HepG2 (cell line): ENCODE measurements at regions not wholly inside any gene's neighbourhood (a gene's known extent, or its start where the extent isn't known, plus 50 kb on each side); places are given as distances from the start of the nearest gene placed in this dataset.

Experiments used
- ATAC-seq: fragments of 200-7000 bp; cut with Tn5 transposase; 3 replicates; pipeline ENCODE4 v1.9.1; 2020; ENCODE audit warnings: mild to moderate bottlenecking, moderate library complexity
- BruUV-seq: library from RNA; stranded (reverse); fragments of 400-500 nt; replicated peaks from 2 replicates; lab custom pipeline; 2021; lab: Mats Ljungman, UMichigan
- CTCF ChIA-PET: fragments of 300-600 bp; formaldehyde crosslinking; extraction: SDS; loops from one replicate; lab custom pipeline; 2021; ENCODE audit warnings: low total read pairs, inconsistent platforms, low intra/inter-chr PET ratio; lab: Yijun Ruan, JAX
- POLR2A ChIA-PET: fragments of 350-600 bp; sonication (Branson Sonifier 250); formaldehyde crosslinking; loops from one replicate; lab custom pipeline; 2020; ENCODE audit warnings: antibody characterized with exemption, inconsistent platforms; lab: Yijun Ruan, JAX
- DNase-seq: peaks from one replicate; pipeline ENCODE4 v3.0.0-alpha.2; 2015; ENCODE audit warnings: low spot score
- FAIRE-seq: peaks from 3 replicates; lab custom pipeline; 2011; peaks lifted over from hg19 to GRCh38; lab: Jason Lieb, UNC
- H2AFZ ChIP-seq: one replicate; pipeline ENCODE4 v1.6.1; 2011; ENCODE audit warnings: low read length, inconsistent platforms
- H3K27ac ChIP-seq: fragments of 300-600 bp; 3 replicates; pipeline ENCODE4 v1.8.0; 2011; ENCODE audit warnings: mixed run types, mild to moderate bottlenecking, mixed read lengths, low read length, inconsistent platforms; ENCODE audit not compliant: insufficient read depth; ENCODE audit errors: extremely low read length
- H3K27me3 ChIP-seq, 2 experiments: fragments of 200-600 bp in 1 of 2; 2 replicates in 1 of 2; 3 replicates in 1 of 2; pipeline versions ENCODE4 v1.6.0 to v1.8.0; 2011; ENCODE audit warnings: low read length in 2 of 2, mild to moderate bottlenecking in 2 of 2, moderate library complexity in 2 of 2, inconsistent platforms in 1 of 2; ENCODE audit not compliant: insufficient read depth in 2 of 2, control insufficient read depth in 1 of 2
- H3K36me3 ChIP-seq, 2 experiments: fragments of 200-600 bp in 1 of 2; replicated peaks in 1 of 2; 2 replicates in 1 of 2; 3 replicates in 1 of 2; pipeline versions ENCODE4 v1.5.1 to v1.8.0; 2011; ENCODE audit warnings: low read length in 2 of 2, inconsistent platforms in 1 of 2; ENCODE audit not compliant: insufficient read depth in 2 of 2, control insufficient read depth in 1 of 2
- H3K4me1 ChIP-seq: 2 replicates; pipeline ENCODE4 v1.5.1; 2012; ENCODE audit warnings: low read length, inconsistent platforms; ENCODE audit not compliant: insufficient read depth
- H3K4me2 ChIP-seq: 2 replicates; pipeline ENCODE4 v1.6.0; 2011; ENCODE audit warnings: low read depth, low read length, inconsistent platforms
- H3K4me3 ChIP-seq, 3 experiments: fragments of 200-600 bp in 1 of 3; sonication (generic), shearing (Covaris generic) in 1 of 3; replicated peaks in 1 of 3; 2 replicates each; pipeline ENCODE4 v1.5.1; 2011 to 2016; ENCODE audit warnings: low read length in 3 of 3, inconsistent platforms in 2 of 3, low read depth in 2 of 3, mild to moderate bottlenecking in 2 of 3, control low read depth in 1 of 3, mixed read lengths in 1 of 3; ENCODE audit not compliant: insufficient read depth in 1 of 3
- H3K79me2 ChIP-seq: one replicate; pipeline ENCODE4 v1.6.1; 2011; ENCODE audit warnings: low read length, inconsistent platforms; ENCODE audit not compliant: insufficient read depth
- H3K9ac ChIP-seq: 2 replicates; pipeline ENCODE4 v1.6.0; 2011; ENCODE audit warnings: mild to moderate bottlenecking, low read depth, low read length, inconsistent platforms; ENCODE audit not compliant: insufficient read depth
- H3K9me3 ChIP-seq: 2 replicates; pipeline ENCODE4 v1.5.1; 2012; ENCODE audit warnings: mild to moderate bottlenecking, low read length
- H4K20me1 ChIP-seq: 2 replicates; pipeline ENCODE4 v1.6.0; 2011; ENCODE audit warnings: inconsistent platforms, mild to moderate bottlenecking, low read length, moderate library complexity; ENCODE audit not compliant: insufficient read depth
- AFF4 ChIP-seq: sonication (generic); formaldehyde crosslinking; IDR thresholded peaks from 2 replicates; pipeline ENCODE4 v1.4.0; 2020; ENCODE audit warnings: missing genetic modification reagents
- BRD4 ChIP-seq: sonication (generic); formaldehyde crosslinking; IDR thresholded peaks from 2 replicates; pipeline ENCODE4 v1.4.0; 2020; ENCODE audit warnings: missing genetic modification reagents
- HOXA7 ChIP-seq: sonication (generic); formaldehyde crosslinking; IDR thresholded peaks from 2 replicates; pipeline ENCODE4 v1.8.1; 2022; ENCODE audit warnings: mild to moderate bottlenecking, missing genetic modification reagents, moderate library complexity
- MTF1 ChIP-seq: sonication (generic); formaldehyde crosslinking; IDR thresholded peaks from 2 replicates; pipeline ENCODE4 v1.5.0; 2020; ENCODE audit warnings: missing genetic modification reagents
- MXI1 ChIP-seq: IDR thresholded peaks from 3 replicates; pipeline ENCODE4 v1.6.1; 2012; ENCODE audit warnings: low read depth, low read length, inconsistent platforms, borderline replicate concordance
- RAD51 ChIP-seq: fragments of 450-650 bp; IDR thresholded peaks from 2 replicates; pipeline ENCODE4 v1.6.1; 2016; ENCODE audit warnings: borderline replicate concordance
- SIX4 ChIP-seq: sonication (generic); formaldehyde crosslinking; IDR thresholded peaks from 2 replicates; pipeline ENCODE4 v1.4.0; 2020; ENCODE audit warnings: missing genetic modification reagents
- TCF12 ChIP-seq, 2 experiments: fragments of 450-650 bp in 1 of 2; sonication (generic) in 1 of 2; formaldehyde crosslinking in 1 of 2; IDR thresholded peaks; 2 replicates each; pipeline versions ENCODE4 v1.6.1 to v1.8.0; 2017 to 2022; ENCODE audit warnings: antibody characterized with exemption in 1 of 2, mild to moderate bottlenecking in 1 of 2, missing genetic modification reagents in 1 of 2, moderate library complexity in 1 of 2
- TFE3 ChIP-seq: IDR thresholded peaks from 2 replicates; pipeline ENCODE4 v1.6.1; 2016
- TP53 ChIP-seq: sonication (generic); formaldehyde crosslinking; conservative IDR thresholded peaks from 2 replicates; pipeline ENCODE4 v1.4.0; 2020; ENCODE audit warnings: missing genetic modification reagents
- YY1 ChIP-seq: IDR thresholded peaks from 2 replicates; pipeline ENCODE4 v1.6.1; 2011; ENCODE audit warnings: low read length, low read depth, moderate library complexity, mild to moderate bottlenecking; ENCODE audit not compliant: insufficient read depth, insufficient replicate concordance
- ZNF382 ChIP-seq: sonication (generic); formaldehyde crosslinking; IDR thresholded peaks from 2 replicates; pipeline ENCODE4 v1.5.0; 2020; ENCODE audit warnings: missing genetic modification reagents, mild to moderate bottlenecking, borderline replicate concordance
- ZNF574 ChIP-seq: sonication (generic); formaldehyde crosslinking; IDR thresholded peaks from 2 replicates; pipeline ENCODE4 v1.4.0; 2020; ENCODE audit warnings: missing genetic modification reagents
- ZNF770 ChIP-seq: sonication (generic); formaldehyde crosslinking; IDR thresholded peaks from 2 replicates; pipeline ENCODE4 v1.5.0; 2020; ENCODE audit warnings: mild to moderate bottlenecking, missing genetic modification reagents
- ZNF780A ChIP-seq: sonication (generic); formaldehyde crosslinking; IDR thresholded peaks from 2 replicates; pipeline ENCODE4 v1.8.0; 2022; ENCODE audit warnings: mild to moderate bottlenecking, missing genetic modification reagents, moderate library complexity
- ZNF782 ChIP-seq: sonication (generic); formaldehyde crosslinking; IDR thresholded peaks from 2 replicates; pipeline ENCODE4 v1.4.0; 2020; ENCODE audit warnings: missing genetic modification reagents, mild to moderate bottlenecking, borderline replicate concordance
- in situ Hi-C: cut with HindIII; loops from 2 replicates; pipeline ENCODE4 v1.10.0; 2017; ENCODE audit warnings: low pct_unique_long_range_greater_than_20kb; ENCODE audit not compliant: extremely low pct_ligation_motif_present
- intact Hi-C: fragments of 100-400 bp; cut with micrococcal nuclease; formaldehyde crosslinking; loops from one replicate; pipeline ENCODE4 v1.10.0; 2022; ENCODE audit not compliant: unreplicated experiment

- H3K27me3 ChIP-seq, result no peaks in the 10 kb centered on the region
- FAIRE-seq, result no peak
- intact Hi-C loops (no loop called here), in situ Hi-C loops (no loop called here)
- H2AFZ ChIP-seq, result no peak overlapping the region
- BruUV-seq, result no TSS peak
- TF ChIP-seq TP53 (CRISPR knock-in tag), result no peak
- TF ChIP-seq RAD51, result no peak
- no peak for TF ChIP-seq TFE3 (CRISPR knock-in tag)
- no peak for TF ChIP-seq ZNF782 (CRISPR knock-in tag)
- TF ChIP-seq MXI1, result no peak
- no peak for TF ChIP-seq ZNF780A (CRISPR knock-in tag)
- no peak for TF ChIP-seq ZNF382 (CRISPR knock-in tag)
- no peak for TF ChIP-seq TCF12 (IDR thresholded peaks at IDR 0.05)
- TF ChIP-seq TCF12 (CRISPR knock-in tag; IDR thresholded peaks at IDR 0.05), result no peak
- TF ChIP-seq YY1, result no peak
- TF ChIP-seq SIX4 (CRISPR knock-in tag), result no peak
- no peak for TF ChIP-seq BRD4 (CRISPR knock-in tag)
- no peak for TF ChIP-seq ZNF770
- no peak for TF ChIP-seq ZNF574 (CRISPR knock-in tag)
- TF ChIP-seq MTF1 (CRISPR knock-in tag), result no peak
- TF ChIP-seq AFF4, result no peak
- TF ChIP-seq HOXA7 (CRISPR knock-in tag), result no peak
- H3K4me2 ChIP-seq, result no peak overlapping the region
- ATAC-seq, result no peak
- H4K20me1 ChIP-seq, result no peaks in the 10 kb centered on the region
- no peak for DNase-seq
- H3K4me3 ChIP-seq, result no peak overlapping the region
- no peak overlapping the region for H3K9ac ChIP-seq
- H3K36me3 ChIP-seq, result no peaks in the 10 kb centered on the region
- H3K79me2 ChIP-seq, result no peaks in the 10 kb centered on the region
- H3K4me1 ChIP-seq, result no peaks in the 10 kb centered on the region
- H3K27ac ChIP-seq, result no peak overlapping the region
- CTCF ChIA-PET, result no interaction called here
- POLR2A ChIA-PET, result no interaction called here
- H3K9me3 ChIP-seq, result no peaks in the 10 kb centered on the region
Observed at GRCh38 chr12:28955931-28956330, 193.1 kb upstream of the FAR2 start.
